ENCODE measurements at regions not wholly inside any gene's neighbourhood (a gene's known extent, or its start where the extent isn't known, plus 50 kb on each side); places are given as distances from the start of the nearest gene placed in this dataset.

- DNase-seq (ENCODE audit: low spot score in 2 of 2) = no peak
- intact Hi-C loops (cut with DNase I; ENCODE audit: low total_unique reads) = no loop called here
- 77 to 91% methylated on average over 4 of the region's 4 CpGs for WGBS, 2 donors
- TF ChIP-seq POLR2A (IDR thresholded peaks at IDR 0.05) = no peak
- H3K4me3 ChIP-seq (ENCODE audit: low read depth, poor library complexity, severe bottlenecking) = no peak overlapping the region
These were observed 336.3 kb upstream of the NRXN1 start for GRCh38 chr2:51368250-51368649.

- intact Hi-C loops (cut with DNase I; ENCODE audit: low total_unique reads) = no loop called here
- H3K4me3 ChIP-seq (ENCODE audit: low read depth, poor library complexity, severe bottlenecking) = no peak overlapping the region
- TF ChIP-seq POLR2A (IDR thresholded peaks at IDR 0.05) = no peak
- 61 to 64% methylated on average over 1 of the region's 1 CpG for WGBS, 2 donors
- DNase-seq (ENCODE audit: low spot score in 2 of 2) = no peak
These were observed 318.2 kb upstream of the NRXN1 start for GRCh38 chr2:51350100-51350499.

- no peak overlapping the region for H3K4me3 ChIP-seq (ENCODE audit: low read depth, poor library complexity, severe bottlenecking)
- intact Hi-C loops (cut with DNase I; ENCODE audit: low total_unique reads) = no loop called here
- WGBS, 2 donors = 74 to 81% methylated on average over 2 of the region's 2 CpGs
- no peak for DNase-seq (ENCODE audit: low spot score in 2 of 2)
- TF ChIP-seq POLR2A (IDR thresholded peaks at IDR 0.05) (no peak), CTCF (IDR thresholded peaks at IDR 0.05) (no peak)
These were observed 313.0 kb upstream of the NRXN1 start for GRCh38 chr2:51344886-51345285.

- DNase-seq (ENCODE audit: low spot score in 2 of 2) = no peak
- TF ChIP-seq CTCF (IDR thresholded peaks at IDR 0.05) = no peak
- no peak for TF ChIP-seq POLR2A (IDR thresholded peaks at IDR 0.05)
- intact Hi-C loops (cut with DNase I; ENCODE audit: low total_unique reads) = no loop called here
- H3K4me3 ChIP-seq (ENCODE audit: low read depth, poor library complexity, severe bottlenecking) = no peak overlapping the region
- whole genome bisulfite sequencing, 2 donors = 71 to 74% methylated on average over 7 of the region's 7 CpGs
These were observed 303.4 kb upstream of the NRXN1 start for GRCh38 chr2:51335087-51336058.

GRCh38 chr2:51329512-51329911 is 297.6 kb upstream of the NRXN1 start:
- H3K4me3 ChIP-seq (ENCODE audit: low read depth, poor library complexity, severe bottlenecking) = no peak overlapping the region
- no peak for TF ChIP-seq POLR2A (IDR thresholded peaks at IDR 0.05)
- no peak for TF ChIP-seq CTCF (IDR thresholded peaks at IDR 0.05)
- intact Hi-C loops (cut with DNase I; ENCODE audit: low total_unique reads) = no loop called here
- WGBS, 2 donors = 49 to 59% methylated on average over 1 of the region's 1 CpG
- no peak for DNase-seq (ENCODE audit: low spot score in 2 of 2)

GRCh38 chr2:51324051-51324450 is 292.1 kb upstream of the NRXN1 start:
- WGBS, 2 donors = 61 to 63% methylated on average over 4 of the region's 4 CpGs
- no peak overlapping the region for H3K4me3 ChIP-seq (ENCODE audit: low read depth, poor library complexity, severe bottlenecking)
- TF ChIP-seq CTCF (IDR thresholded peaks at IDR 0.05) = no peak
- TF ChIP-seq POLR2A (IDR thresholded peaks at IDR 0.05) = no peak
- DNase-seq (ENCODE audit: low spot score in 2 of 2) = no peak
- intact Hi-C loops (cut with DNase I; ENCODE audit: low total_unique reads) = no loop called here

GRCh38 chr2:51322613-51323012 is 290.7 kb upstream of the NRXN1 start:
- TF ChIP-seq CTCF (IDR thresholded peaks at IDR 0.05) = no peak
- no peak for TF ChIP-seq POLR2A (IDR thresholded peaks at IDR 0.05)
- intact Hi-C loops (cut with DNase I; ENCODE audit: low total_unique reads) = no loop called here
- 97% methylated on average over 1 of the region's 1 CpG for WGBS, 2 donors
- no peak for DNase-seq (ENCODE audit: low spot score in 2 of 2)
- no peak overlapping the region for H3K4me3 ChIP-seq (ENCODE audit: low read depth, poor library complexity, severe bottlenecking)

All from lower leg skin (tissue), 4 donors.